ENCODE measurements at regions not wholly inside any gene's neighbourhood (a gene's known extent, or its start where the extent isn't known, plus 50 kb on each side); places are given as distances from the start of the nearest gene placed in this dataset.

GRCh38 chr6:166244353-166245045 is 63.7 kb downstream of the PRR18 start:
- Histone ChIP-seq H3K9me3 (no peaks in the 10 kb centered on the region), H3K4me1 (no peaks in the 10 kb centered on the region), H3K27me3 (replicated peaks; ENCODE audit: control insufficient read depth, insufficient read depth, low read length) (no peaks in the 10 kb centered on the region), H3K4me3 (ENCODE audit: low read depth, low read length) (no peak overlapping the region), H3K36me3 (ENCODE audit: control insufficient read depth, insufficient read depth, low read length) (no peaks in the 10 kb centered on the region)
- Mint-ChIP-seq H3K27me3 (ENCODE audit: insufficient read depth, unreplicated experiment) (peaks cover 10% of the 10 kb centered on the region), H3K4me1 (ENCODE audit: low read depth, unreplicated experiment) (no peaks in the 10 kb centered on the region), H3K27ac (ENCODE audit: unreplicated experiment) (no peak overlapping the region), H3K9me3 (ENCODE audit: unreplicated experiment) (no peaks in the 10 kb centered on the region), H3K4me3 (ENCODE audit: unreplicated experiment) (no peak overlapping the region), H3K36me3 (ENCODE audit: insufficient read depth, unreplicated experiment) (no peaks in the 10 kb centered on the region)
- TF ChIP-seq CTCF (IDR thresholded peaks at IDR 0.05; ENCODE audit: insufficient read depth in 1 of 2, low read depth in 1 of 2, low read length in 1 of 2, severe bottlenecking in 1 of 2, unreplicated experiment in 1 of 2) = no peak
- POLR2A ChIA-PET = no interaction called here
- intact Hi-C loops (cut with micrococcal nuclease; ENCODE audit: unreplicated experiment) = no loop called here
- CTCF ChIA-PET = no interaction called here
- no peak for DNase-seq
- BruUV-seq (replicated peaks) = no TSS peak

GRCh38 chr6:166242888-166243287 is 65.3 kb downstream of the PRR18 start:
- no peak overlapping the region for H3K4me3 Mint-ChIP-seq (ENCODE audit: unreplicated experiment)
- Histone ChIP-seq H3K9me3 (no peaks in the 10 kb centered on the region), H3K36me3 (ENCODE audit: control insufficient read depth, insufficient read depth, low read length) (no peaks in the 10 kb centered on the region), H3K4me3 (ENCODE audit: low read depth, low read length) (no peak overlapping the region), H3K4me1 (no peaks in the 10 kb centered on the region), H3K27me3 (replicated peaks; ENCODE audit: control insufficient read depth, insufficient read depth, low read length) (no peaks in the 10 kb centered on the region)
- ChIA-PET POLR2A (no interaction called here), CTCF (no interaction called here)
- TF ChIP-seq CTCF (IDR thresholded peaks at IDR 0.05; ENCODE audit: insufficient read depth in 1 of 2, low read depth in 1 of 2, low read length in 1 of 2, severe bottlenecking in 1 of 2, unreplicated experiment in 1 of 2) = no peak
- no peak for DNase-seq
- no peak overlapping the region for H3K27ac Mint-ChIP-seq (ENCODE audit: unreplicated experiment)
- intact Hi-C loops (cut with micrococcal nuclease; ENCODE audit: unreplicated experiment) = no loop called here
- H3K36me3 Mint-ChIP-seq (ENCODE audit: insufficient read depth, unreplicated experiment) = no peaks in the 10 kb centered on the region
- no peaks in the 10 kb centered on the region for H3K4me1 Mint-ChIP-seq (ENCODE audit: low read depth, unreplicated experiment)
- H3K27me3 Mint-ChIP-seq (ENCODE audit: insufficient read depth, unreplicated experiment) = peaks cover 15% of the 10 kb centered on the region
- H3K9me3 Mint-ChIP-seq (ENCODE audit: unreplicated experiment) = no peaks in the 10 kb centered on the region
- no TSS peak for BruUV-seq (replicated peaks)

- Mint-ChIP-seq H3K36me3 (ENCODE audit: insufficient read depth, unreplicated experiment) (no peaks in the 10 kb centered on the region), H3K27ac (ENCODE audit: unreplicated experiment) (no peak overlapping the region), H3K9me3 (ENCODE audit: unreplicated experiment) (no peaks in the 10 kb centered on the region), H3K4me1 (ENCODE audit: low read depth, unreplicated experiment) (no peaks in the 10 kb centered on the region), H3K4me3 (ENCODE audit: unreplicated experiment) (no peak overlapping the region), H3K27me3 (ENCODE audit: insufficient read depth, unreplicated experiment) (peaks cover 17% of the 10 kb centered on the region)
- intact Hi-C loops (cut with micrococcal nuclease; ENCODE audit: unreplicated experiment) = no loop called here
- Histone ChIP-seq H3K27me3 (replicated peaks; ENCODE audit: control insufficient read depth, insufficient read depth, low read length) (no peaks in the 10 kb centered on the region; the same call in 1 of the 2 replicates), H3K36me3 (ENCODE audit: control insufficient read depth, insufficient read depth, low read length) (no peaks in the 10 kb centered on the region), H3K9me3 (no peaks in the 10 kb centered on the region), H3K4me3 (ENCODE audit: low read depth, low read length) (no peak overlapping the region), H3K4me1 (no peaks in the 10 kb centered on the region)
- no peak for DNase-seq
- POLR2A ChIA-PET = no interaction called here
- no peak for TF ChIP-seq CTCF (IDR thresholded peaks at IDR 0.05; ENCODE audit: insufficient read depth in 1 of 2, low read depth in 1 of 2, low read length in 1 of 2, severe bottlenecking in 1 of 2, unreplicated experiment in 1 of 2)
- CTCF ChIA-PET = no interaction called here
- BruUV-seq (replicated peaks) = no TSS peak
Observed at GRCh38 chr6:166241974-166242373, 66.2 kb downstream of the PRR18 start.
